Epithelial cell of esophagus (primary cell): ENCODE measurements at regions not wholly inside any gene's neighbourhood (a gene's known extent, or its start where the extent isn't known, plus 50 kb on each side); places are given as distances from the start of the nearest gene placed in this dataset.
A peak's percentile ranks its signal among the peaks of the same experiment; 100 is the strongest.
"Not testable (repeated sequence)": the region's sequence is repeated elsewhere in the genome, so short reads cannot be mapped to it uniquely, and the experiment has no call there.

Source experiments
- DNase-seq: peaks from one replicate; pipeline ENCODE4 v3.0.0; 2010; ENCODE audit warnings: low read depth
- H3K4me3 ChIP-seq: 2 replicates; pipeline ENCODE4 v1.5.1; 2011; ENCODE audit warnings: mild to moderate bottlenecking, low read length, control low read depth
- TF ChIP-seq, protein P1 (sequence below): IDR thresholded peaks from 2 replicates; pipeline ENCODE4 v1.5.1; 2011; ENCODE audit warnings: low read depth, mild to moderate bottlenecking, low read length, control low read depth, inconsistent platforms; ENCODE audit not compliant: insufficient read depth; ENCODE audit errors: missing control alignments

DNA sequence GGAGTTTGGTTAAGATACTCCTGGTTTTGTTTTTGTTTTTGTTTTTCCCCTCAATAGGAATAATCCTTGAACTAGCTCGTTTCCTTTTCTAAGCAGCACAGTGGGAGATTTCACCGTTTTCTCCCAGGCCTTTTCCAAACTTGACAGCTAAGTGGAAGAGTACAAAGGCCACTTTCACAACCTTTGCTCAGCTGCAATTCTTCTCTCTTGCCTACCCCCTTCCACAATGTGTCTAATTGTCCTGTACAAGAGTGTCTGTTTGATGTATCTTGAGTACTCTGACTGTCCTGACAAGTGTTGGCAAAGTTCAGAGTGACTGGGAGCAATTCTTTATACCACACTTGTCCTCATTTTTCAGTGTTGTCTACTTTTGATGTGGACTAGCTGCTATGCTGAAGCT, 674.3 kb upstream of the AMOT start:
- DNase-seq: no peak
- TF ChIP-seq, protein P1, sequence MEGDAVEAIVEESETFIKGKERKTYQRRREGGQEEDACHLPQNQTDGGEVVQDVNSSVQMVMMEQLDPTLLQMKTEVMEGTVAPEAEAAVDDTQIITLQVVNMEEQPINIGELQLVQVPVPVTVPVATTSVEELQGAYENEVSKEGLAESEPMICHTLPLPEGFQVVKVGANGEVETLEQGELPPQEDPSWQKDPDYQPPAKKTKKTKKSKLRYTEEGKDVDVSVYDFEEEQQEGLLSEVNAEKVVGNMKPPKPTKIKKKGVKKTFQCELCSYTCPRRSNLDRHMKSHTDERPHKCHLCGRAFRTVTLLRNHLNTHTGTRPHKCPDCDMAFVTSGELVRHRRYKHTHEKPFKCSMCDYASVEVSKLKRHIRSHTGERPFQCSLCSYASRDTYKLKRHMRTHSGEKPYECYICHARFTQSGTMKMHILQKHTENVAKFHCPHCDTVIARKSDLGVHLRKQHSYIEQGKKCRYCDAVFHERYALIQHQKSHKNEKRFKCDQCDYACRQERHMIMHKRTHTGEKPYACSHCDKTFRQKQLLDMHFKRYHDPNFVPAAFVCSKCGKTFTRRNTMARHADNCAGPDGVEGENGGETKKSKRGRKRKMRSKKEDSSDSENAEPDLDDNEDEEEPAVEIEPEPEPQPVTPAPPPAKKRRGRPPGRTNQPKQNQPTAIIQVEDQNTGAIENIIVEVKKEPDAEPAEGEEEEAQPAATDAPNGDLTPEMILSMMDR: no peak
- H3K4me3 ChIP-seq: no peak overlapping the region

DNA sequence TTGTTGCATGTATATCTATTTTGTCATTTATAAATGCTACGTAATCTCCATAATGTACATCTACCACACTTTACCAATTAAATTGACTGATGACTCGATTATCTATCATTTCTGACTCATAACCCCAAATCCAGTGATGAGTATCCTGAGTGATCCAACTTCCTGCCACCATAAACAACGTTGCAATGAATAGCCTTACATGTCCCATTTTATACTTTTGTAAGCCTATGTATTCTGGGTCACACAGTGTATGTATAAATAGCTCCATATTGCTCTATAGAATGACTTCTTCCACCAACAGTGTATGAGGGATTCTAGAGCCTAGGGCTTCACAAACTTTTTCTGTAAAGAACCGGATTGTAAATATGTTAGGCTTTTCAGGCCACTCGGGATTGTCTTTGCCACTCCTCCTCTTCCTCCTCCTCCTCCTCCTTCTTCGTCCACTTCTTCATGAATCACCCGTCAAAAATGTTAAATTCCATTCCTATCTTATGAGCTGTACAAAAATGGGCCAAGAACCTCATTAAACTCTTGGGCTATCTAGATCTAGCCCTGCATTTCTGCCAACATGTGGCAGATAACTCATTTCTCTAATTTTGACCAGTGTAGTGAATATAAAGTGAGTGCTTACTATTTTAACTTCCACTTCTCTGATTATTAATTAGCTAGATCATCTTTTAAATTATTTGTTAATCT, 672.2 kb upstream of the AMOT start:
- no peak overlapping the region for H3K4me3 ChIP-seq
- peak; percentile 51 for DNase-seq

DNA sequence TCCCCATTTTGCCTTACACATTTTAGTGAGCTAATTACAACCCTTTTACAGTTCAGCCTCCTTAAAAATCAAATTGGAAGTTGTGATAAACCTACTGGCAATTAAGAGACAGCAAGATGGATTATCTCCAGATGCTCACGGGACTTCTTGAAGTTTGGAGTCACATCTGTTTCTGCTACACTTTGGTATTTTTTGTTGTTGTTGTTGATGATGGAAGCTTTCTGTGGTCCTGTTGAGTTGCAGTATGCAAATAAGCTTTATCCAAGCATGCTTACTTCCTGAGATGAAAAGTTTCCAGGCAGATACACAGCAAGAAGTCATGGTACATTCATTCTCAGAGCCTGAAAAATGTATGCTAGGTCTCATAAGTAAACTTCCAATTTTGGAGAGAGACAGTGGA, 670.0 kb upstream of the AMOT start:
- H3K4me3 ChIP-seq: no peak overlapping the region
- no peak for DNase-seq
- TF ChIP-seq, protein P1: no peak

More for the DNA sequence above, 672.2 kb upstream of the AMOT start:
- TF ChIP-seq, protein P1: no peak

DNA sequence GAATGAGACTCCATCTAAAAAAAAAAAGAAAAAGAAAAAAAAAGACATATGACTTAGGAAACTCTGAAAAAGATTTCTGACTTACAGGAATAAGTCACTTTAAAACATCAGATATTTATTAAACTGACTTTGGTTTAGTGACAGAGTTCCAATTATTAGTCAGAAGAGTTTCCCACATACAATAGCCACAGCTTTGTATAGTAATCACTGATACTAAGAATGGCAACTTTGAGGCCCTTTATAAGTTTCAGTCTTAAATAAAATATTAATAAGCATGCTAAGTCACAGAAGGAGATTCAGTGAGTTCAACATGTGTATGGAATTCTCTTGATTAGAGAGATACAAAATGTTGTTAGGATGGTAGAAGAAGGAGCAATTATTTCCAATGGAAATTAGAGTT, 652.3 kb upstream of the AMOT start:
- no peak for DNase-seq
- no peak overlapping the region for H3K4me3 ChIP-seq
- TF ChIP-seq, protein P1: no peak

DNA sequence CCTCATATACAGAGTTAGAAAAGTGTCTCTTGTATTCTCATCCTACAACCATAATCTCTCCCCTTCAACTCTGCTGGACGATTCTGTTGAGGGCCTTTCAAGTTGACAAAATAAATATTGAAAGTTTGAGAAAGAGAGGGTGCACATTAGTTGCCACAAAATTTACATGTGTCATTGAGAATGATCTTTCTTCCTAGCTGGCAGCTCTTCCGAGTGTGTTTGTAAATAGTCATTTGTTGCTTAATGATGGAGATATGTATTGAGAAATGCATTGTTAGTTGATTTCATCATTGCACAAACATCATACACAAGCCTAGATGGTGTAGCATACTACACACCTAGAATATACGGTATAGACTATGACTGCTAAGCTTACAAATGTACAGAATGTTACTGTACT, 632.8 kb upstream of the AMOT start:
- TF ChIP-seq, protein P1: no peak
- H3K4me3 ChIP-seq: no peak overlapping the region
- peak; percentile 20 for DNase-seq

DNA sequence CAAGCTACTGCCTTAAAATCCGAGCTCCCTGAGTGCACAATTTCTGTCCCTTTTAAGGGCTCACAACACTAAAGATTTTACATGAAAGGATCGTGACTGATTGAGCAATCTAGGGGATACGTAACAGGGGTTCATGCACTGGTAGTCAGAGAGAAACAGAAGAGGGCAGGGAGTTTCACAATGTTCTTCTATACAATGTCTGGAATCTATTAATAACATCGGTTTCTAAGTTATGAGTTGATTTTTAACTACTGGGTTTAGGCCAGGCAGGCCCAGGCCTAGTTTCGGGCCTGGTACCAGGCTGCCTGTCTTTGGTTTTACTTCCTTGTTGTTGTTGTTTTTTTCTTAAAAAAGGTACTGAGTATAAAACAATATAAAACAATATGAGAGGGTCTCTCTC, 632.4 kb upstream of the AMOT start:
- not testable (repeated sequence) for DNase-seq

DNA sequence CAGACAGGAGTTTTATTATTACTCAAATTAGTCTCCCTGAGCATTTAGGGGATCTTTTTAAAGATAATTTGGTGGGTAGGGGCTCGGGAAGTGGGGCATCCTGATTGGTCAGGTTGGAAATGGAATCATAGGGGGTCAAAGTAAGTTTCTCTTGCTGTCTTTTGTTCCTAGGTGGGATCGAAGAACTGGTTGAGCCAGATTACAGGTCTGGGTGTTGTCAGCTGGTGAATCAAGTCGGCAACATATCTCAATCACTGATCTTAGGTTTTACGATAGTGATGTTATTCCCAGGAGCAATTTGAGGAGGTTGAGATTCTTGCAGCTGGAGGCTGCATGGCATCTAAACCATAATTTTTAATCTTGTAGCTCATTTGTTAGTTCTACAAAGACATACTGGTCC, 629.5 kb upstream of the AMOT start:
- no peak overlapping the region for H3K4me3 ChIP-seq
- peak; percentile 13 for DNase-seq

More for the DNA sequence above, 632.4 kb upstream of the AMOT start:
- not testable (repeated sequence) for H3K4me3 ChIP-seq

More for the DNA sequence above, 629.5 kb upstream of the AMOT start:
- TF ChIP-seq, protein P1: no peak
